Epithelial cell of prostate (primary cell): ENCODE measurements at regions not wholly inside any gene's neighbourhood (a gene's known extent, or its start where the extent isn't known, plus 50 kb on each side); places are given as distances from the start of the nearest gene placed in this dataset.
"Not testable (repeated sequence)": the region's sequence is repeated elsewhere in the genome, so short reads cannot be mapped to it uniquely, and the experiment has no call there.

Experiments
- DNase-seq: peaks from one replicate; pipeline ENCODE4 v3.0.0-alpha.2; 2011; ENCODE audit warnings: low read depth, low spot score
- H3K27ac ChIP-seq: fragments of 450-650 bp; 2 replicates; pipeline ENCODE4 v1.5.1; 2017; ENCODE audit warnings: mild to moderate bottlenecking

DNA sequence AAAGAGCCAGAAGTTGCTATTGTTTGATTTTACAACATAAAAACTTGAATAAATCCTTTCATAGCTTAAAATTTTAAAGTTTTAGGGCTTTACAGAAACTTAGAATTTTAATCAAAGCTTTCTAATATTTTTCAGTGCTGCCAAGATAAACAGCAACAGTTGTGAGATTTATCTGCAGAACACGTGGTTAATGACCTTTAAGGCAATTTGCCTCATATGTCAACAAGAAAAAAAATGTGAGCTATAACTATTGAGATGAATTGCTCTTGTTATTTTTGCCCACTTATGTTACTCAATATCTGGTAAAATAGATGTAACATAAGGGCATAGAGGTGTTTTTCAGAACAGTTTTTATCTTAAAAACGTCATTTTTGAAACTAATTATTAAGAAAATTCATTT is 96.7 kb upstream of the NECTIN3 start:
- no peak overlapping the region for H3K27ac ChIP-seq
- DNase-seq, result no peak

DNA sequence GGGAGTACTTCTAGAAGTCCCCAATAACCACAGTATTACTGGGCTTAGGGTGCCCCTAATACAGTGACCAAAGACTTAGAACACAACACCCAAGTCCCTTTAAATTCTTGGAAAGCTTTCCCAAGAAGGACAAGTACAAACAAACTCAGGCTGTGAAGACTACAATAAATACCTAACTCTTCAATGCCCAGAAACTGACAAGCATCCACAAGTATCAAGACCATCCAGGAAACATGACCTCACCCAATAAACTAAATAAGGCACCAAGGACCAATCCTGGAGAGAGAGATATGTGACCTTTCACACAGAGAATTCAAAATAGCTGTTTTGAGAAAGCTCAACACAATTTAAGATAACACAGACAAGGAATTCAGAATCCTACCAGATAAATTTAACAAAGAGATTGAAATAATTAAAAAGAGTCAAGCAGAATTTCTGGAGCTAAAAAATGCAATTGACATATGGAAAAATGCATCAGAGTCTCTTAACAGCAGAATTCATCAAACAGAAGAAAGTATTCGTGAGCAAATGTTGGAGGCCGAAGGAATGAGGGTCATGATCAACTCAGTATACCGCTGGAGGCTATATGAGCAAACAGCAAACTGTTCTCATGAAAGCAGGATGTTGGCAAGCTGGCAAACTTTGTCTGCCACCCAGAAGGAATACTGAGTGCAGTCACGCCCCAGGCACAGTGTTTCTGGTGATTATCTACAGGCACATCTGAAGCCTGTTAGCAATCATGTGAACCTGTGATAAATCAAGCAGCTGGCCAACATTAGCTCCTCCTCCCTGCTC is 87.0 kb upstream of the NECTIN3 start:
- H3K27ac ChIP-seq, result peak overlapping the region; percentile 62
- DNase-seq, result peak; percentile 83

DNA sequence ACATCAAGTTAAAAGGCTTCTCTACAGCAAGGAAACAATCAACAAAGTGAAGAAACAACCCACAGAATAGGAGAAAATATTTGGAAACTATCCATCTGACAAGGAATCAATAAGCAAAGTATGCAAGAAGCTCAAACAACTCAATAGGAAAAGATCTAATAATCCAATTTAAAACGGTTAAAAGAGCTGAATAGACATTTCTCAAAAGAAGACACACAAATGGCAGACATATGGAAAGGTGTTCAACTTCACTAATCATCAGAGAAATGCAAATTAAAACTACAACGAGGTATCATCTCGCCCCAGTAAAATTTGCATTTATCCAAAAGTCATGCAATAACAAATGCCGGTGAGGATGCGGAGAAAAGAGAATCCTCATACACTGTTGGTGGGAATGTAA is 82.2 kb upstream of the NECTIN3 start:
- no peak for DNase-seq
- no peak overlapping the region for H3K27ac ChIP-seq

DNA sequence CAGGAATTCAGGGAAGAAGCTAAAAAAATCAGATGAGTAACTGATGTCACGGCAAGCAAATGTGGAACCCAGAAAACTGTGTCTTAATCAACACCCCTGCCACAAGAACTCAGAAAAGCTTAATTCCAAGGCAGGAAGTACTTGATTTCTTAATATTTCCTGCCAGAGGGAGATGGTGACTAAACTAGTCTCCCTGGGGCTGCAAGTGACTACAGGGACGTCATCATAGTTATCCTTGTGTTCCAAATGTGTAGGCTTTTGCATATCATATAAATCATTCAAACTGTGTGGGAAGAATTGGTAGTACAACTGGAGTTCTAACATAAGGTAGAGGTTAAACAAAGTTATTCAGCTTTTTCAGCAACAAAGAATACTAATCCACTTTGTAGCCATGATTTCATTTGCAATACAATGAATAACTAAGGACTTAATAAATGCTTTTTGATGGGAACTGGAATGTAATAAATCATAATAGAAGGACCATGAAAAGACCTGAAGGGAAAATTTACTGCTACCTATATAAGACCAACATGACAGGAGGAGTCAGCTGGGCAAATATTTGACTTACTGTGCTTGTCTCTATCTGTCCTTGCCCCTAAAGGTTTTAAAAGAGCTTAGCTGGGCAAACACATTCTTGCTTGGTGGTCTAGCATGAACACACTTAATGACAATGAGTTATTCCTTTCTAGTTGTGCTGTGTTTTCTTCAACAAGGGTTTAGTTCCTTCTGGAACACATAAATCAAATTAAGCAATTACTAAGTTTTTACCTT is 76.0 kb upstream of the NECTIN3 start:
- DNase-seq, result no peak
- no peak overlapping the region for H3K27ac ChIP-seq

DNA sequence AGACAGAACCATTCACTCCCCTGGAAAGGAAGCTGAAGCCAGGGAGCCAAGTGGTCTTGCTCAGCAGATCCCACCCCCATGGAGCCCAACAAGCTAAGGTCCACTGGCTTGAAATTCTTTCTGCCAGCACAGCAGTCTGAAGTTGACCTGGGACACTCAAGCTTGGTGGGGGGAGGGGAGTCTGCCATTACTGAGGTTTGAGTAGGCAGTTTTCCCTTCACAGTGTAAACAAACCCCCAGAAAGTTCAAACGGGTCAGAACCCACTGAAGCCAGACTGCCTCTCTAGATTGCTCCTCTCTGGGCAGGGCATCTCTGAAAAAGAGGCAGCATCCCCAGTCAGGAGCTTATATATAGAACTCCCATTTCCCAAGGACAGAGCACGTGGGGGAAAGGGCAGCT is 72.8 kb upstream of the NECTIN3 start:
- DNase-seq, H3K27ac ChIP-seq: not testable (repeated sequence)

DNA sequence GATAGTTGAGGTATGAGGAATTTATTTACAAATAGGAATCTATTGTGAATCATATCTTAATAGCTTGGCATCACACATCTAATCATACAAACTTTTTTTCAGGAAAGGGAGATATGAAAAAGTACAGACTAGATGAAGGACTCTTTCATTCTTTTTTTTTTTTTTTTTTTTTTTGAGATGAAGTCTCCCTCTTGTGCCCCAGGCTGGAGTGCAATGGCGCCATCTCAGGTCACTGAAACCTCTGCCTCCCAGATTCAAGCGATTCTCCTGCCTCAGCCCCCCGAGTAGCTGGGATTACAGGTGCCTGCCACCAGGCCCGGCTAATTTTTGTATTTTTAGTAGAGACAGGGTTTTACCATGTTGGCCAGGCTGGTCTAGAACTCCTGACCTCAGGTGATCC is 65.1 kb upstream of the NECTIN3 start:
- not testable (repeated sequence) for H3K27ac ChIP-seq, DNase-seq

DNA sequence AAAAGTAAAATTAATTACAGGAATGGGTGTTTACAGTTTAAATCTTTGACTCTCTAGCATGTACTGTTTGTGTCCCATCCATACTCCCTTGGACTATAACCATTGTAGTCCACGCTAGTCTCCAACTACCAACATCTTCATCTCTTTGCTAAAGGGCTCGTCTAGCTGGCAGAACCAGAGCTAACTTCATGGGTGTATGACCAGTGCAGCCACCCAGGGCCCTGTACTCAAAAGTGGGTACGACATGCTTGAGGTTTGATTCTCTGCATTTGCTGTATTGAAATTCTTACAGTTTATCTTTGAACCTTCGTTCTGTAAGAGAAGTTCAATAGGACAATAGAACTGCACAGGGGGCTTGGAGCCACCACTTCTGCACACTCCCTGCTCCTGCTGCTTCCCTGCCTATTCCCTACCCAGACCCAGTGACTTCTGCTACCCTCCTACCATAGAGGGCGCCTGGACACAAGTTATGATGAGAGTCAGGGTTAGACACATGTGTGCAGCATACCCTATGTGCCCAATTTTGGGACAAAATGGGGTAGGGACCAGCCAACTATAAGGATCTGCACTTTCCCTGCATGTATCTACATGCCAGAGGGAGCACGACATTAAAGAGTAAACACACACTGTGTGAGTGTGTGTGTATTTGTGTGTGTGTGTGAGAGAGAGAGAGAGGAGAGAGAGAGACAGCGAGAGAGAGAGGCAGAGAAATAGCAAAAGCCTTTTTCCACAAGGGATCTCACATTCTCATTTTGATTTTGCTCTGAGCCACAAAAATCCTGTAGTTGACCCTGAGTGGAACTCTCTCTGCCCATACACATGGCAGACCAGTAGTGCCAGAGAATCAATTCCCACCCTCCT is 59.0 kb upstream of the NECTIN3 start:
- DNase-seq, result no peak
- no peak overlapping the region for H3K27ac ChIP-seq
